ENCODE measurements at regions not wholly inside any gene's neighbourhood (a gene's known extent, or its start where the extent isn't known, plus 50 kb on each side); places are given as distances from the start of the nearest gene placed in this dataset.
A peak's percentile ranks its signal among the peaks of the same experiment; 100 is the strongest.

DNA sequence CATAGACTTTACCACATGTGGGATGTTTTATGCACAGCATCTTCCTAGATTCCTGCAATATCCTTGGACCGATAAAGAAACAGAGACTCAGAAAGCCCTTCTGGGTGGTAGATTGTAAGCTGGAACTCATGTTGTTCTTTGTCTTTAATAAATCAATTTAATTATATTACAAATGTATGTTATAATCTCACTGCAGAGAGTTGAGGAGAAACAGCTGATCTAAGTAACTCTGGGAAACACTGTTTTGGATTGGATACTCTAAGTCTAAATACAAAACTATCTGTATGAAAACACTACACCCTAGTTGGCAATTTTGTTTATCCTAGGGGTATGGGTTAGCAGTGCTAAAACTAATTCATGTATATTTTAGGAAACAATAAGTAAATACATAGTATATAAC lies 1015.2 kb downstream of the XPNPEP1 start:
- no peak for DNase-seq

DNA sequence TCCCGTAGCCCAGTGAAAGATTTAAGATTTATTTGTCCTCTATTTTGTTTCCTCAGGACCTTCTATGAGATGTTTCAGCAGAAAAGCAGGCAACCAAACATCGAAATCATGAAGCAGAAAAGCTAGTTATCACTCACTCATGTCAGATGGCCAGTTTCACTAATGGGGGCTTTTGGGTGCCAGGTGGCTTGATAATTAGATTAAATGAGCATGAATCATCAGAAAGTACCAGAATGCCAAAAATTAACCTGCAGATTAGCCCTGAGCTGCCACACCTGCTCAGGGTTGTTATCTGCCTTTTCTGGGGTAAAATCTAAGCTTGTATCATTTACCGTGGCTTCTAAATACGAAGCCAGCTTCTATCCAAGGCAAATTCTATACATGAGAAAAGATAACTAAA lies 1017.5 kb downstream of the XPNPEP1 start:
- no peak for DNase-seq

GRCh38 chr10:108905171-108905570 lies 1018.1 kb downstream of the XPNPEP1 start:
- DNase-seq, result no peak

- no peak for DNase-seq
Measured at GRCh38 chr10:108904163-108904838, 1019.0 kb downstream of the XPNPEP1 start.

- no peak for DNase-seq
Measured at GRCh38 chr10:108902619-108903285, 1020.6 kb downstream of the XPNPEP1 start.

GRCh38 chr10:108901781-108902618 lies 1021.3 kb downstream of the XPNPEP1 start:
- DNase-seq, result no peak

GRCh38 chr10:108899670-108900069 lies 1023.6 kb downstream of the XPNPEP1 start:
- DNase-seq, result no peak

- no peak for DNase-seq
Measured at GRCh38 chr10:108894402-108895301, 1028.7 kb downstream of the XPNPEP1 start.

- no peak for DNase-seq
Measured at GRCh38 chr10:108877095-108877561, 1046.2 kb downstream of the XPNPEP1 start.

- no peak for DNase-seq
Measured at GRCh38 chr10:108872854-108873253, 1050.5 kb downstream of the XPNPEP1 start.

DNA sequence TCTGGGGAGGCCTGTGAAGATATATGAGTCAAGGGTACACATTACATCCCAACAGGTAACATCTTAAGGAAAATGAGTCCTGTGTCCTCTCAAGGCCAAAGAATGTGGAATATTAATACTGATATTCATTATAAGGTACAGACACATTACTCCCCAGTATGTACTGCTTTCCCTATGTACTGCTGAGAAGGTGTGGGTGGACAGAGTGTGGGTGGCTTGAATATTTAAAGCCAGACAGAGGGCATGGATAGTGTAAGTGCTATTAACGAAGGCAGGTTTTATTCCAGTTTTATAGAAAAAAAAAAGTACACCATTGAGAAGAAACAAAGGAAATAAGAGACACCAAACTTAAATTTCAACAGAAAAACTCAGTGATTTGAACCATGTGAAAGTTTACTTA lies 1054.4 kb downstream of the XPNPEP1 start:
- no peak for DNase-seq

DNA sequence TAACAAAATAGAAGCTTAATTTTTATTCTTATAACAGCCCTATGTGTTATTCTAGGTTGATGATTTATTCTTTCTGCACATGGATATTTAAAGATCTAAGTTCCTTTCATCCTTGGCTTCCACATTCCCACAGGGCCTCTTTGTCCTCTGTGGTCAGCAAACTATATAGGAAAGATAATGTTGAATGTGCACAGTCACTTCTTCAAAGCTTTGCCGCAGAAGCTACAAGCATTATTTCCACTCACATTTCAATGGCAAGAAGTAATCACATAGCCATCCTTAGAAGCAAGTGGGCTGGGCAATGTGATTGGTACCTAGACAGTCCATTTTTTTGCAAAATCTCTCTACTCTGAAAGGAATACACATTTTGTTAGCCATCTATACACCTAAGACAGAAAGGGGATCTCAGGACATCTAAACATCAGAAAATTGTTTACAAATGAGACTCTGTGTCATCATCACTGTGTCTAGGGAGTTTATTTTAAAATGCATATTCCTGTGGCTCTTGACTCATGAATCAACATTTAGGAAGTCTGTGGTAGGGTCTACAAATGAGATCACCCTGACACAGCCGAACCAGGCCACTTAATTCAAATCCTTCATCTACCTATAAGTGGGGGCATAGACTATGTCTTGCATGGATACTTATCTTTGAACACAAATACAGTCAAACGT lies 1060.5 kb downstream of the XPNPEP1 start:
- no peak for DNase-seq

DNA sequence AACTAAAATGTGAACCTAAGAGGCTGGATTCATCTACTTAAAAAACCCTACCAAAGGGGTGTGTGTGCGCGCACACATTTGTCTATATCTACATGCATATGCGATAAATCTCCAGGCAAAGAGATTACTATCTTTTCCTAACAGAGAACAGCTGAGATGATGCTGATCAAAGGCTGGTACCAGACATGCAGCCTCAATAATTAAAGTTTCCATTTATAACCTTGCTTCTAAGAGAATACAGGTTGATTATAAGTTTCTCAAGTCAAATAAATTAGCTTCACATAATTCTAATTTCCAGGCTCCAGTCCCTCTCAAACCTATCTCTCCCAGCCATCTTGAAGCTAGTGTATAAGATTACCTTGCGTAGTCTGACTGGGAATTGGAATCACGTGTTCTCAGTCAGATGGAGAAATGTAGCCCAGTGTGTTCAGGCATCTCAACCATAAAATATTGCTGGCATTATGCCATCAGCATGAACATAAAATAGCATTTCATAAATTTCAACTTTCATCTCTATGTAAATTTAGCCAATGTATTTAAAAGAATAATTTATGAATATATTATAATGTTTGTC lies 1062.0 kb downstream of the XPNPEP1 start:
- no peak for DNase-seq

DNA sequence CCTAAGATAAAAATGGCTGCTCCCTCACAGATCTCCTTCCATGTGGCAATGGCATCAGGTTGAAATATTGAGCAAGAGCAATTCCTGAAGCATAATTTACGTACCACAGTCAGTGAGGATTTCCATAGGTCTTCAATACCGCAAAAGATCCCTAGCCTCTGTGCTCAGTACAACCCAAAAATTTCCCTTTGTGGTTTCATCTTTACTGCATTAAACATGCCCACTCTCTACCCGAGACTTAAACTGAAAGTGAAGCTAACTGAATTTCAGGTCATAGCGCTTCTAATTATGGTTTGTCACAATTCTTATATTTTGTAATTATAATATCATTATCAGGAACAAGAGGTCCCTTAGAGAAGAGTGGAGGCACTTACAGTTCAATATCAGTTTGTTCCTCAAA lies 1071.1 kb downstream of the XPNPEP1 start:
- DNase-seq, result no peak

GRCh38 chr10:108850138-108850854 lies 1073.0 kb downstream of the XPNPEP1 start:
- peak; percentile 7 for DNase-seq

DNA sequence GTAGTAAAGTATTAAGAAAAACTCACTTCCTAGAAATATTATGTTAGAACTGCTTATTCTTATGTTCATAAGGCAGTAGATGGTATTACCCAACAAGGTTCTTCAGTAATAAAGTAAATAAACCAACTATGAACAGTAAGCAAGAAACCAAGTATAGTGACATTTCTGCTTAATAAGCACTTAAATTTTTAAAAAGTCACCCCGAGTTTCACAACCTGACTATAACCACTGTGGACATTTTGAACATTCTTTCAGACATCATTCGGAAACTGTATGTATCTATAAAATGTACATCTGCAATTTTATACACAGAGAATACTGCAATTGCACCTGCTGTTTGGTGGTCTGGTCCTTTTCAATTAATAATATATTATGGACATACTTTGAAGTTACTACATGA lies 1073.6 kb downstream of the XPNPEP1 start:
- DNase-seq, result no peak

- no peak for DNase-seq
Measured at GRCh38 chr10:108849186-108849585, 1074.1 kb downstream of the XPNPEP1 start.

GRCh38 chr10:108848046-108848445 lies 1075.3 kb downstream of the XPNPEP1 start:
- no peak for DNase-seq

DNA sequence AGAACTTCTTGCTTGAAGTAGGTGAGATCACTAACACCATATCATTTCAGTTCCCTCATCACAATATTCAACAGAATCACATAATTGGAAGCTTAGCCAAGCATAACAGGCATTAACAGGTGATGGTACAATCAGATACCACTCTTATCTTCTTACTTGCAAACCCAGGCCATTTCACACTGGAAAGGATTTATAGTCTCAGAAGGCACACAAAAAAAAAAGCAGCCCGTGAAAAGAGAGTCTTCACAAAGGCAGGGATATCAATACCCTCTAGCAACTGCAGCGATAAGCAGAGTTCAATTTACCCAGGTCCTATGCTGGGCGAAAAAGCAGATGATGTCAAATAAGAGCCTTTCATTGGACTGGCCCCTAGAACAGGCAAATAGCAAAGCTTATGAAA lies 1082.4 kb downstream of the XPNPEP1 start:
- DNase-seq, result no peak

GRCh38 chr10:108836362-108836761 lies 1086.9 kb downstream of the XPNPEP1 start:
- DNase-seq, result no peak

DNA sequence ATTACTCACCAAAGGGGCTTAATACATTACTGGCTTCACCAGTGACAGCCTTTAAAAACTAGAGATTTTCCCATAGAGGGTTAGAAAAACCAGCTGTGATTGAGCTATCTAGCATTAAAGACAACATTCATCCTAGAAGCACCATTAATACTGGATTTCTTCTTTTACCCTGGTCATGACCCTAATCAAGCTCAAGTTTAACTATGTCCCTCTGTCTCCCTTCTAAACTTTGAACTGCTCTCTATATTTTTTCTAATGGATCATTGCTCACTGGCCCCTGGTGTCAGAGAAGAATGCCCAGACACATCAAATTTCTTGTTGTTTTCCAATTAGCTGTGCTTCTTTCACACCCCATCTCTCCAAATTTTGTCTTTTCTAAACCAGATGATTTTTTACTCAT lies 1101.3 kb downstream of the XPNPEP1 start:
- DNase-seq, result no peak

All from hematopoietic multipotent progenitor cell treated with erythropoietin and hydrocortisone succinate and interleukin-3 and kit ligand, for 4 days (in vitro differentiated cells).